ENCODE measurements at regions not wholly inside any gene's neighbourhood (a gene's known extent, or its start where the extent isn't known, plus 50 kb on each side); places are given as distances from the start of the nearest gene placed in this dataset.

GRCh38 chr2:223513771-223514455, 88.2 kb downstream of the SCG2 start:
- DNase-seq (ENCODE audit: low read depth) = peak; percentile 75

- DNase-seq (ENCODE audit: low read depth) = peak; percentile 61
These were observed 82.7 kb downstream of the SCG2 start for GRCh38 chr2:223519471-223519870.

GRCh38 chr2:223522796-223523195, 79.4 kb downstream of the SCG2 start:
- DNase-seq (ENCODE audit: low read depth) = peak; percentile 62

GRCh38 chr2:223523551-223524001, 78.6 kb downstream of the SCG2 start:
- DNase-seq (ENCODE audit: low read depth) = peak; percentile 76

GRCh38 chr2:223524066-223524465, 78.1 kb downstream of the SCG2 start:
- DNase-seq (ENCODE audit: low read depth) = no peak

GRCh38 chr2:223526106-223526505, 76.1 kb downstream of the SCG2 start:
- DNase-seq (ENCODE audit: low read depth) = peak; percentile 66

GRCh38 chr2:223528036-223528435, 74.1 kb downstream of the SCG2 start:
- DNase-seq (ENCODE audit: low read depth) = peak; percentile 89

- no peak for DNase-seq (ENCODE audit: low read depth)
These were observed 72.5 kb downstream of the SCG2 start for GRCh38 chr2:223529696-223530095.

- no peak for DNase-seq (ENCODE audit: low read depth)
These were observed 71.3 kb downstream of the SCG2 start for GRCh38 chr2:223530811-223531210.

- peak; percentile 21 for DNase-seq (ENCODE audit: low read depth)
These were observed 70.0 kb downstream of the SCG2 start for GRCh38 chr2:223532161-223532560.

GRCh38 chr2:223532712-223533111, 69.4 kb downstream of the SCG2 start:
- no peak for DNase-seq (ENCODE audit: low read depth)

GRCh38 chr2:223536546-223536945, 65.6 kb downstream of the SCG2 start:
- DNase-seq (ENCODE audit: low read depth) = no peak

- no peak for DNase-seq (ENCODE audit: low read depth)
These were observed 65.0 kb downstream of the SCG2 start for GRCh38 chr2:223537115-223537514.

- DNase-seq (ENCODE audit: low read depth) = peak; percentile 65
These were observed 64.2 kb downstream of the SCG2 start for GRCh38 chr2:223537651-223538601.

GRCh38 chr2:223538920-223539440, 63.2 kb downstream of the SCG2 start:
- DNase-seq (ENCODE audit: low read depth) = no peak

GRCh38 chr2:223541546-223541945, 60.6 kb downstream of the SCG2 start:
- no peak for DNase-seq (ENCODE audit: low read depth)

GRCh38 chr2:223542501-223542900, 59.7 kb downstream of the SCG2 start:
- no peak for DNase-seq (ENCODE audit: low read depth)

GRCh38 chr2:223545406-223545805, 56.8 kb downstream of the SCG2 start:
- DNase-seq (ENCODE audit: low read depth) = no peak

GRCh38 chr2:223545830-223546229, 56.3 kb downstream of the SCG2 start:
- peak; percentile 75 for DNase-seq (ENCODE audit: low read depth)

Measured in LHCN-M2 (cell line).